Suprapubic skin (tissue), 4 donors: ENCODE measurements at regions not wholly inside any gene's neighbourhood (a gene's known extent, or its start where the extent isn't known, plus 50 kb on each side); places are given as distances from the start of the nearest gene placed in this dataset.

Experiments
- EP300 ChIP-seq: sonication (generic); formaldehyde crosslinking; IDR thresholded peaks from one replicate; pipeline ENCODE4 v1.6.1; 2017; ENCODE audit warnings: antibody characterized with exemption
- POLR2AphosphoS5 ChIP-seq, 3 donors: sonication (generic); formaldehyde crosslinking; IDR thresholded peaks; one replicate each; pipeline ENCODE4 v1.6.1; 2017; ENCODE audit warnings: antibody characterized with exemption in 3 of 3
- TF ChIP-seq, protein P1 (sequence below), 2 donors: fragments of 200-600 bp in 1 of 2; fragments of 450-650 bp in 1 of 2; sonication (generic) in 1 of 2; IDR thresholded peaks; one replicate each; pipeline ENCODE4 v1.5.1; 2016 to 2019; ENCODE audit warnings: antibody characterized with exemption in 2 of 2, mild to moderate bottlenecking in 1 of 2, moderate library complexity in 1 of 2

DNA sequence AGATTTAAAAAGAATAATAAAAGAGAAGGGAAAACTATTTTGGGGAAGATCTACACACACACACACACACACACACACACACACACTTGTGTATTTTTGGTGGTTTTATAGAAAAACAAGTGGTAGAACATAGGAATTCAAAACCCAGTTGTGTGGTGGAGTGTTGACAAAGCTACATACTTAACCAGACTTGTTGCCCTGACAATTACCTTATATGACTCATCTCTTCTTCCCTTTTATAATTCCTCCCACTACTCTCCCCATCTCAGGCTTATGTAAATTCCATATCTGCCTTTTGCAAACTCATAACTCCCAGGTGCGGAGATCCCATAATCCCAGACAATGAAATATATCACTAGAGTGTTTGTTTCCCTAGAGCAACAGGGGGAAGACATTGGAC is 873.7 kb downstream of the NXPH1 start:
- TF ChIP-seq, protein P1, sequence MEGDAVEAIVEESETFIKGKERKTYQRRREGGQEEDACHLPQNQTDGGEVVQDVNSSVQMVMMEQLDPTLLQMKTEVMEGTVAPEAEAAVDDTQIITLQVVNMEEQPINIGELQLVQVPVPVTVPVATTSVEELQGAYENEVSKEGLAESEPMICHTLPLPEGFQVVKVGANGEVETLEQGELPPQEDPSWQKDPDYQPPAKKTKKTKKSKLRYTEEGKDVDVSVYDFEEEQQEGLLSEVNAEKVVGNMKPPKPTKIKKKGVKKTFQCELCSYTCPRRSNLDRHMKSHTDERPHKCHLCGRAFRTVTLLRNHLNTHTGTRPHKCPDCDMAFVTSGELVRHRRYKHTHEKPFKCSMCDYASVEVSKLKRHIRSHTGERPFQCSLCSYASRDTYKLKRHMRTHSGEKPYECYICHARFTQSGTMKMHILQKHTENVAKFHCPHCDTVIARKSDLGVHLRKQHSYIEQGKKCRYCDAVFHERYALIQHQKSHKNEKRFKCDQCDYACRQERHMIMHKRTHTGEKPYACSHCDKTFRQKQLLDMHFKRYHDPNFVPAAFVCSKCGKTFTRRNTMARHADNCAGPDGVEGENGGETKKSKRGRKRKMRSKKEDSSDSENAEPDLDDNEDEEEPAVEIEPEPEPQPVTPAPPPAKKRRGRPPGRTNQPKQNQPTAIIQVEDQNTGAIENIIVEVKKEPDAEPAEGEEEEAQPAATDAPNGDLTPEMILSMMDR (IDR thresholded peaks at IDR 0.05) = no peak
- TF ChIP-seq POLR2AphosphoS5 (IDR thresholded peaks at IDR 0.05) (no peak), EP300 (no peak)
